ENCODE measurements at regions not wholly inside any gene's neighbourhood (a gene's known extent, or its start where the extent isn't known, plus 50 kb on each side); places are given as distances from the start of the nearest gene placed in this dataset.
"Not testable (repeated sequence)": the region's sequence is repeated elsewhere in the genome, so short reads cannot be mapped to it uniquely, and the experiment has no call there.

DNA sequence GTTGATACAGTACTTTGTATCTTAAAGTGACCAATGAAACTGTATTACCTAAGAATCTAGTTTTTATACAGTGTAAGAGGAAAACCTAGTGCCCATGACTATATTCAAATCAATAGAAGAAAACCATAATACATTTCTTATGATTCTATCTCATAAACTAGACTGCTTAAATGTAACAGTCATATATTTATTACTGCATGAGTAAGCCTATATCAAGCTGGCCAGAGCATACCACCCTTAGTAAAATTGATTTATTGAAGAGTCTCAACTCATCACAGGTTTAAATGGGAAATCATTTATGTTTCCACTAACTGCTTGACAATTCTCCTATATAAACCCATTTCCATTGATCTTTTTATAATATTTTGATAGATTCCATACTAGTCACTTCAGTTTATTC lies 1059.2 kb upstream of the LRRTM1 start:
- no peak for DNase-seq

GRCh38 chr2:81362468-81362867 lies 1057.9 kb upstream of the LRRTM1 start:
- not testable (repeated sequence) for DNase-seq

- no peak for DNase-seq
Observed at GRCh38 chr2:81355436-81355835, 1050.9 kb upstream of the LRRTM1 start.

- DNase-seq: no peak
Observed at GRCh38 chr2:81334046-81334445, 1029.5 kb upstream of the LRRTM1 start.

GRCh38 chr2:81328968-81329367 lies 1024.4 kb upstream of the LRRTM1 start:
- no peak for DNase-seq

DNA sequence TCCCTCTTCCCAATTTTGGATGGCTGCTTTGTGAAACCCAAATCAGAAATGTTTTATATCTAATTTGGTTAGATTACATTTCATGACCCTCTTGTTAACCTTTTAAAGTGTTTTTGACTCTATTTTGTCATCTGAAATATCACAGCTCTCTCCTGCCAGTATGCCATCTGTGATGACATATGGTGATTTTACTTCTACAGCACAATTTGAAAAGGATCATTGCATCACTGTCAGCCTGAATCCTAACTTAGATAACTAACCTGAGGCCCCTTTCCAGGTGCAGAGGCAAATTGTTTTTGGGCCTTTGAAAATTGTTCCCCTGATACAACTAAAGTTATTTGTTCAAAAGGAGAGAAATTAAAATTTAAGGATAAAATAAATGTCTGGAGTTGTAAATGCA lies 1023.4 kb upstream of the LRRTM1 start:
- DNase-seq: no peak

- DNase-seq: peak; percentile 24
Observed at GRCh38 chr2:81324046-81324445, 1019.5 kb upstream of the LRRTM1 start.

DNA sequence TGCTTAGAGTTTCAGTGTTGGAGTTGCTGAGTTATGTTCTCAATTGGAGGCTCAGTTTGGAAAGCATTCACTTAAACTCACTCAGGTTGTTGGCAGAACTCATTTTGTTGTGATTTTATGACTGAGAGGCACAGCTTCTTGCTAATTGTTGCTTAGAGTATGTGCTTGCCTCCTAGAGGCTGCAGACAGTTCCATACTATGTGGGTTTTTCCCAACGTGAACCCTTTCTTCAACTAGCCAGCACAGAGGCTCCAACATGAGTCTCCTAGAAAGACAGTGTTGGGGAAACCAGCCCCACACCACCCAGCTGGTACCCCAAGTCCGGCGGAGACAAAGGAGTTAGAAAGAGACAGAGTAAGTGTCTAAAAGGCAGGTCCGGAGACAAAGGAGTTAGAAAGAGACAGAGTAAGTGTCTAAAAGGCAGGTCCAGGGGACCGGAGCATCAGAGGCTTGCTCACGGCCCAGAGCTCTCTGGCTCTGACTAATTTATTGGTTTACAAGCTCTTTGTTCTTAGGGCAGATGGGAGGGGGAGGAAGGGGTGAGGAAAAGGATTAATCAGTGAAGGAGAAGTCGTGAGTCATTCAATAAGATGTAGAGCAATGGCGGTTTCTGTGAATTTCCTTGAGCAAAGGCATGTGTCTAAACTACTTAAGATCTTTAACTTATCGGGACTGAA lies 999.7 kb upstream of the LRRTM1 start:
- DNase-seq: no peak

DNA sequence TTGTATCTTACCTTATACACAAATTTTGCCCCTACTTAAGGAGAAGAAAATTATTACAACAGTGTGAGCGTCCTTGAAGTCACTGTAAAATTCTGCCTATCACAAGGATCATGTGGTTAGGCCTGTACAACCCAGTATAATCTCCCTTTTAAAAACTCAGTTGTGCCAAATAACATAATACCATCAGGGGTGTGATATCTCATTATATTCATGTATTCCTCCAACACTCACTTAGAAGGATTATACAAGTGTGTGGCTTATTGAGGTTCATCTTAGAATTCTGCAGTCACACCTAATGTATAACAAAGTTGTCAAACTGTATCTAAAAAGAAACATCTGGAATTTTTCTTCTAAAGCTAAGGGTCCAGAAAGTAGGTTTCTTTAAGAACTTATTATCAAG lies 998.8 kb upstream of the LRRTM1 start:
- no peak for DNase-seq

- DNase-seq: no peak
Observed at GRCh38 chr2:81299841-81300240, 995.3 kb upstream of the LRRTM1 start.

GRCh38 chr2:81290846-81291245 lies 986.3 kb upstream of the LRRTM1 start:
- DNase-seq: no peak

GRCh38 chr2:81283081-81283480 lies 978.5 kb upstream of the LRRTM1 start:
- DNase-seq: no peak

GRCh38 chr2:81282151-81282769 lies 977.7 kb upstream of the LRRTM1 start:
- no peak for DNase-seq

DNA sequence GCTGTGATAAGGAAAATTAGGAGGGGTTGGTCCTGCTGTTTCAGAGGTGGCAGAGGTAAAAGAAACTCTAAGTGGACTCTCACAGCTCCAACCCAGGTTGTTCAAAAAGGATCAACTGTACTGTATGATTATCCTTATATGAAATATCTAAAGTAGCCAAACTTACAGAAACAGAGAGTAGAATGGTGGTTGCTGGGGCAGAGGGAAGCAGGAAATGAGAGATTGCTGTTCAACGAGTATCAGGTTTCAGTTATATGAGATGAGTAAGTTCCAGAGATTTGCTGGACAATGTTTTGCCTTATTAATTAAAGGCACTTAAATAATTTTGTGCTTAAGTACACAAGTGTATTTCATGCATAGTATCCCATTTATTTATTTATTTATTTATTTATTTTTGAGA lies 972.0 kb upstream of the LRRTM1 start:
- no peak for DNase-seq

- no peak for DNase-seq
Observed at GRCh38 chr2:81266106-81266505, 961.6 kb upstream of the LRRTM1 start.

DNA sequence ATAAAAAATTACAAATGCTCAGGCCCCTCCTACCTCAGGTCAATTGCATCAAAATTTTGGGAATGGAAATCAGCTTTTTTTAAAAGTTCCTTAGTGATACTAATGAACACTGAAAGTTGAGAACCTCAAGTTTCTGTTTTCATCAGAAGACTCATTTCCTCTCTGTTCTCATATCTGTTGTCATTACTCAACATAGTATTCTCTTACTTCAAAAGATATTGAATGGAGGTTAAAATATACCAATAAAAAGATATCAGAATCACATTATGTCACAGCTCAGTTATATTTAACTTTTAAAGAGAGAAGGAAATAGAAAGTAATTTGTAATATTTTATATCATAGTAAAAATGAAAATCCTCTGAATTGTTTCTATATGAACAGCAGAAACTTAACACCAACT lies 959.4 kb upstream of the LRRTM1 start:
- no peak for DNase-seq

- no peak for DNase-seq
Observed at GRCh38 chr2:81260320-81260719, 955.8 kb upstream of the LRRTM1 start.

- DNase-seq: no peak
Observed at GRCh38 chr2:81250270-81250669, 945.7 kb upstream of the LRRTM1 start.

DNA sequence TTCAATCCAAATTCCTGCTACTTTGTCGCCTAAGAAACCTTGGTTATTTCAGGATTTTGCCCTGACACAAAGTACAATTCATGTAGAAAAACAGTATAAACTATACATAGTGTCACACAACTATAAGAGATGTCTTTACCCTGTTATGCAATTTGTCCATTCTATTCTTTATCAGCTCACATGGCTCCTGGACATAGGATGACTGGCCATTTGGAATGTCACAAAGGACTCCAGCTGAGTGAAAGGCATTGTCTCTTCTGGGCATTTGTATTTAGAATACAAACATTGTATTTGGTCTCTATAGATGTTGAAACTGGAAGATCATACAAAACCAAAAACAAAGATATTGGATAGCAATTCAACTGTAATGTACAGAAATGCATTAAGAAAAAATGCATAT lies 944.6 kb upstream of the LRRTM1 start:
- no peak for DNase-seq

DNA sequence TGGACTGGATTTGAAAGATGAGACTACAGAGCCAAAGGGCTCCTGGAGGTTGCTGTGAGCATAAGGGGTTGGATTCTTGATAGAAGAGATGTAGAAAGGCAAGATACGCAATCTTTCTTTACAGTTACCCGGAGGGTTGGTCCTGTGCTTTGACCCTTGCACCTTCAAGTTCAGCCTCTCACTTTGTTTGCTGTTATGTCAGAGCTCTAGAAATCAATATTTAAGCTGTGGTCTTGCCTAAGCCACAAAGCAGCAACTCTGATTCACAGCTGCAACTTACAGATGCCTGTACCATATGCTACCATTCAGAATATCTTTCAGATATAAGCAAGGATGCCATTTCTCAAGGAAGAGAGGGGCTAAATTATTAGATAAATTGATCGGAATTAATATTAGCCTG lies 943.1 kb upstream of the LRRTM1 start:
- DNase-seq: no peak

GRCh38 chr2:81242501-81242900 lies 937.9 kb upstream of the LRRTM1 start:
- no peak for DNase-seq

DNA sequence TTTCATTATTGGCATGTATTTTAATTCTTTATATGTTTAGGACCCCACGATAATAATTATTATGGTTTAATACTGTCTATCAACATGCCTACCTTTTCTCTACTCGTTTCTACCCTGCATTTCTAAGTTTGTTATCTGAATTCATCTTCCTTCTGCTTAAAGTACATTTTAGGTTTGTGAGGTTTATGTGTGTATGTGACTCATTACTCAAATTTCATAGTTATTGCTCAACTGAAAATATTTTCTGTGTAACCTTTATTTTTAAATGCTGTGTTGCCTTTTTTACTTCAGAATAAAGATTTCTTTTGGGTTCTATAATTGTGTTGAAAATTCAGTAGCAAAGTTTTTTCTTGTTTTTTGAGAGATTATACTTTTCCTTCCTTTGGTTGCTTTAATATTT lies 933.9 kb upstream of the LRRTM1 start:
- no peak for DNase-seq

DNA sequence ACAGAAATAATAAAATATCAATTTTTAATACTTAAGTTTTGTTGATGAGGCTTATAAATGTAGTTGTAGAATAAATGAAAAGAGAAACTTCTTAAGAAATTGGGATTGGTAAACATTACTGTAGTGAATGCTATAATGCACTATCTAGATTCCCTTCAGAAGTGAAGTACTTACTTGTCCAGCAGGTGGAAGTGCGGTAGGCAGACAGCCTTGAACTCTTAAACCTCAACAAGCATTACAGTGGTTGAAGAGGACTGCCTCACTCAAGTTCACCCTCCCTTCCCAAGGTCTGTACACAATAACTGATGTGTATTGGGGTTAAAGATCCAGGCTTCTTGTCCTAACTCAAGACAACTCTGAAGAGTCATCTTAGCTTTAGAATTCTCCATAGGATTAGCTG lies 931.0 kb upstream of the LRRTM1 start:
- DNase-seq: no peak

DNA sequence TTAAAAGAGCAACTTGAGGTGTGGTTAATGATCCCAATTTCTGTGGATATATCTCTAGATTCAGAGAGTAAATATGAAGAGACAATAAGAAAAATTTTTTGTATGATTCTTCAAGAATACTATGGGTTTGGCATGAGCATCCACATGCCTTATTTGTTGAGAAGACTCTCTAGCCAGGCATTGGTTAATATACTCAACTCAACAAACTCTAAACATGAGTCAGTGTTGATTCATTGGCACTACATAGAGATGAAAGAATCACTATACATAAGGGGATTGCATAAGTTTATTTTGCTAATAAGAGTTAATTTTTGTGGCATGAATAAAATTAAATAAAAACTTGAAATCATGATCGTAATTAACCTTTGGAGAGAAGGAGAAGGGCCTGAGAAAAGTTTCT lies 930.2 kb upstream of the LRRTM1 start:
- DNase-seq: no peak

GRCh38 chr2:81225756-81226155 lies 921.2 kb upstream of the LRRTM1 start:
- DNase-seq: no peak

All from NCI-H1048 (cell line).